ENCODE measurements at regions not wholly inside any gene's neighbourhood (a gene's known extent, or its start where the extent isn't known, plus 50 kb on each side); places are given as distances from the start of the nearest gene placed in this dataset.
"Not testable (repeated sequence)": the region's sequence is repeated elsewhere in the genome, so short reads cannot be mapped to it uniquely, and the experiment has no call there.

GRCh38 chr16:5160010-5160409, 62.4 kb upstream of the EEF2KMT start:
- DNase-seq (ENCODE audit: low read depth in 2 of 2), result not testable (repeated sequence)

GRCh38 chr16:5159537-5159936, 61.9 kb upstream of the EEF2KMT start:
- not testable (repeated sequence) for DNase-seq (ENCODE audit: low read depth in 2 of 2)

GRCh38 chr16:5158494-5158893, 60.9 kb upstream of the EEF2KMT start:
- DNase-seq (ENCODE audit: low read depth in 2 of 2), result no peak

- not testable (repeated sequence) for DNase-seq (ENCODE audit: low read depth in 2 of 2)
Measured at GRCh38 chr16:5156486-5156885, 58.9 kb upstream of the EEF2KMT start.

GRCh38 chr16:5154006-5154405, 56.4 kb upstream of the EEF2KMT start:
- DNase-seq (ENCODE audit: low read depth in 2 of 2), result not testable (repeated sequence)

- DNase-seq (ENCODE audit: low read depth in 2 of 2), result not testable (repeated sequence)
Measured at GRCh38 chr16:5151409-5151808, 53.8 kb upstream of the EEF2KMT start.

Measured in stimulated activated CD8-positive, alpha-beta memory T cell treated with anti-CD3 and anti-CD28 coated beads, Interleukin-15, amount 100 ng/mL, for 4 hours (primary cell).